Activated T-helper 1 cell treated with anti-CD3 and anti-CD28 coated beads, Interleukin-2, amount 50 U/mL, for 16 hours (primary cell): ENCODE measurements at regions not wholly inside any gene's neighbourhood (a gene's known extent, or its start where the extent isn't known, plus 50 kb on each side); places are given as distances from the start of the nearest gene placed in this dataset.

Experiments used
- DNase-seq, 2 donors: peaks; one replicate each; pipeline ENCODE4 v3.0.0-alpha.2; 2020; ENCODE audit warnings: low read depth in 1 of 2, low spot score in 1 of 2

DNA sequence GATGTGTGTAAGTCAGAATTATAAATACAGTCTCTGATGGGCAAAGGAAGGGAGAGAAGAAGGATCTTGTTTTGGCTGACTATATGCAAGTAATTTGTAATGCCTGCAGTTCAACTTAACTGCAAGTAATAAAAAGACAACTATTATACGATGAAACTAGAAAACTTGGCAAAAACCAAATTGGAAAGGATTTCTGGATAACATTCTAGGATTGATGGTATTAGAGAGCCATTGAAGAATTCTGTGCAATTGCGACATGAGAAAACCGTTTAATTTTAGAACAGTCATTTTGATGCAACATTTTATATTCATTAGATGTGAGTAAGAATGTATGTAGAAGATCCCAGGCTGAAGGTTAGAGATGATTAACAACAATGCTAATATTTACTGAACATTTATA, 1334.1 kb downstream of the EFNB2 start:
- DNase-seq = no peak

DNA sequence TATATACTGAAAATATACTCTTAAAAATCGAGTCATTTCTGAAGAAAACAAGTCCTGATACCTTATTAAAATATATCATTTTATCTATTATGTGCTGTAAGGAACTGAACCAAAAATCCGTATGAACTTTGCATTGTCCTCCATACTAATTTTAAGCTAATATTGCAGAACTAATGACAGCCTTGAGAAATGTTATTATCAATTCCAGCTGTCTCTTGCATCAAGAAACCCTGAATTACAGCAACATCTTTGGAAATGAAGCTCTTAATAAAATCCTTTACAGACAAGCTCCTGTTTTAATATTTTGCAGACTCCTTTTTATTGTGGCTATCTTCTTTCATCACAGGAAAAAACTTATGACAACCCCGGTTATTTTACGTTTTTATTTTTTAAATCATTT, 1335.3 kb downstream of the EFNB2 start:
- DNase-seq = no peak

DNA sequence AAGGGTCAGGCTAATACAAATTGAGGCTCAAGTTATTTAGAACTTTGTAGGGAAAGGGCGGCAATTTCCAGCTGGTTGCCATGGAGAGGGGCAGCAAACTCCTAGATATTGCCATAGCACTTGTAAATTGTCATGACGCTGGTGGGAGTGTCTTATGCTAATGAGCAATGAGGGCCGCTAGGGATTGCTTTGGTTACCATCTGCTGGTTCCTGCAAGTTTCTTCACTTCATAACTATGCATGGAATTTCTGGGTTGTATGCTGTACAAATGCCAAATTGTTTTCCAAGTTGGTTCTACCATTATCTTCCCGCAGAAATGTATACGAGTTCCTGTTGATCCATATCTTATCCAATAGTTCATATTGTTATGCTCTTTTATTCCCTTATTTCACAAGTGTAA, 1339.4 kb downstream of the EFNB2 start:
- no peak for DNase-seq

DNA sequence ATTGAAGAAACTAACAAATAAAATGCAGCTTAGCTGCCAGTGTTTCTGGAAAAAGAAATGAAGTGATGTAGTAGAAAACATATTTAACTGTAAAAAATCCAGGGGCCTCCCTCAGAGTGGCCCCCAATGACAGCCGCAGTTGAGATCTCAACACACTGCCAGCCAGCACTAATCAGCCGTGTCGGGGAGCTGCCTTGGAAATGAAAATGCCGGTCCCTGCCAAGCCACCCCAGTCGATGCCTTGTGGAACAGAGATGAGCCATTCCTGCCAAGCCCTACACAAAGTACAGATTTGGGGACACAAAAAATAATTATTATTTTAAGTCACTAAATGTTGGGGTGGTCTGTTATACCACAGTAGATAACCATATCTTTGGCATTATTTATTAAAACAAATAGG, 1342.4 kb downstream of the EFNB2 start:
- no peak for DNase-seq

DNA sequence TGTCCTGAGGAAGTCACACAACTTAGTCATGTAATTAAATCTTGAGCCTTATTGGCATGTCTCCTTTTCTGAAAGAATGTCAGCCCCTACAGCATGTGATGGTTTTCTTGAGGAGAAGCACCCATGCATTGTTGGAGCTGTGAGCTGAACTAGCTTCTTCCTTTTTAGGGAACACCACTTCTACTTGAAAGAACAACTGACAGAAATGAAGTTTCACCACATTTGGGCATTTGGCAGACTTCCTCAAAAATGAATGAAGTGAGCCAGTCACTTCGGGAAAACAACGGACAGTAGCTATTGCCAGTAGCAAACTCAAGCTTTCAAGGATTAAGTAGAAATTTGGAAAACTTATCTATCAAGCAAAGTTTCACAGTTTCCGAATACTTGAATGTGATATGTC, 1351.3 kb downstream of the EFNB2 start:
- DNase-seq = no peak

DNA sequence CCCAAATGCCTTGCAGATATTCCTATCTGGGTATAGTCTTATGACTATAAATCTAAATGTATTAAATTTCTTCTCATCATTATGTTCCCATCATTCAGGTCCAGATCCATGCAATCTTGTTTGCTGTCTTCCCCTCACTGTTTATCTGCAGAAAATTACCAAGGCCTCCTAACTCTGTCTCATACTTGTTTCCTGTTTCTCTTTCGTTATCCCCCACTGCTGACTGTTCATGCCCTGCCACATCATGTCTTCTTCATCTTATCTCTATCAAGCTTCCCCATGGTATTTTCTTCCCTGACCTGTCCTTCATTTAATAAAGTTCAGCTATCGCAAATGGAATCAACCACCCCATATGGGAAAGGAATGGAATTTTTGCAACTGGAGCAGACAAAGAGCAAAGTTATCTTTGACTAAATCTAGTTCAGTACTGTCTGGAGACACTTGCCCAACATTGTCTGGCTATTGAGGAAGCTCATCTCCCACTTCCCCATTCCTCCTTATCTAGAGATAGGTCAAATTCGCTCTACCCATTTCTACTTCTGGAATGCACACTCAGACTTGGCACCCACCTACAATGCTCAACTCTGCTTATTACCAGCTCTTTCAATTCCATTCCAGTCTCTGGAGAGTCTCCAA, 1358.1 kb downstream of the EFNB2 start:
- no peak for DNase-seq

DNA sequence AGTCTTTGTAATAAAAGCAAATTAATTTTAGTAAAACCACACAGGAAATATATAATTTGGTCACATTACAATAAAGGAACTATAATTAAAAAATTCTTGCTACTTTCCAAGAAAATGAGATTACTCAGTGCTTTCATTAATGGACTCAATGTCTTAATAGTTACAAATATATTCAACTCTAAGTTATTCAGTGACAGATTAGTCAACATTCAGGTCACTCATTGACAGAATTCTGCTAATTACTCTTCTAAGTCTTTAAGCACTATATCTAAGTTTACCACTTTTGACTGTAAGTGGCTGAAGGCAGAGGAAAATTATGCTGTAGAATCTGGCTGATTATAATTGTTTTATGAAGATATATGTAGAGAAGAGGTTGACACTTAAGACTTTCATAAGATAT, 1365.0 kb downstream of the EFNB2 start:
- DNase-seq = no peak

DNA sequence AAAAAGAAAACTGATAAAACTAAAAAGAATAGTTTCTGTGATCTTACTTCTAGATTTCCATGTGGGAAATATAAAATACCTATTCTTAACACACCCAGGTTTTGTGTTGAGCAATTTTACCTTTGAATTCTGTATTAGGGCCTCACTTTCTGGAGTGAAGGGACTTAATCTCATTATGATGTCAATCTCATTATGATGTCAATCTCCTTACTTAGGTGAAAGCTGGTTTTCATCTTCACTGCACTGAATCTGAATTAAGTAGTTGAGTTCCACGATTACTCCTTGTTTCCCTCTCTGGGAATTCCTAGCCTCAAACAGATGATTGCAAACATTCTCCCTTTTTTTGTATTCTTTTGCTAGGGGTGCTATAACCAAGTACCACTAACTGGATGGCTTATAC, 1367.2 kb downstream of the EFNB2 start:
- no peak for DNase-seq

DNA sequence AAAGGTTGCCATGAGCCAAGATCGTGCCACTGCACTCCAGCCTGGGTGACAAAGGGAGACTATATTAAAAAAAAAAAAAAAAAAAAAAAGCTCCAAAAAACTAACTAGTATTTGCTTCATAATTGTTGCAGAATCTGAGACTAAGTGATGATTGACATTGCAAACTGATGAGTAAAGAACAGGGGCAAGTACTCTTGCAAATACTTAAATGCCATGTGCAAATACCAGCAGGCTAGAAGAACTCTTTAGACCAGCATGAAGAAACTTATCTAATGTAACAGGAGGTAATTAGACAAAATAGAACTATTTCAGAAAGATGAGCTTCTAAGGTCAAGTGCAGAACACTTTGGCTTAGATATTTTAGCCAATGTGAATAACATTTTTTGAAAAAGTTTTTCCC, 1368.1 kb downstream of the EFNB2 start:
- no peak for DNase-seq

DNA sequence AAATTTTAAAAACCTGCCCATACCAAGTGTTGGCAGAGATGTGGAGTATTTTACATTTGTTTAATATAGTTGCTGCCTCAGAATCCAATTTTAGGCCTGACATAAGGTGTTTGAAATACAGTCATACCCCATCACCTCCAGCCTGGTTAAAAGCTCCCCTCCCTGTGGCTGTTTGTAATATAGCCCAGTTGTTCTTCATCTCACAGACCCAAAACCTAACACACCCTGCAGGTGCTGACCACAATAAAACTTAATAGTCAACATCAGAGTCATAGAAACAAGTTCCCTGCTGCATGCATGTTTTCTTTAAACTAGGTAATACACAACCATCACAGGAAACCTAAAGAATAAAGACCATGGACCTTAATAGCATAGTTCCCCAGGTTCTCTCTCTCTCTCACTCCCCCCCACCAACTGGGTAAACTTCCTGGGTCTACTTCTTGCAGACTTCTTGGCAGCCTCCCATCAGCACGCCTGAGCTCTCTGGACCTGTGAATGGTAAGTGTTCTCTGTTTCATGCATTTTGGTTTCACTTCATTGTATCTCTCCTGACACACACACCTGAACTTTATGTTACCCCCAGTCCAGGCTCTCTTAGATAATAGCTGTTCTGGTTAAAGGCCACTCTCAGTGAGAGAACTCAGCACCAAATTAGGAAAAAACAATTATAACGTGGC, 1369.9 kb downstream of the EFNB2 start:
- DNase-seq = no peak

DNA sequence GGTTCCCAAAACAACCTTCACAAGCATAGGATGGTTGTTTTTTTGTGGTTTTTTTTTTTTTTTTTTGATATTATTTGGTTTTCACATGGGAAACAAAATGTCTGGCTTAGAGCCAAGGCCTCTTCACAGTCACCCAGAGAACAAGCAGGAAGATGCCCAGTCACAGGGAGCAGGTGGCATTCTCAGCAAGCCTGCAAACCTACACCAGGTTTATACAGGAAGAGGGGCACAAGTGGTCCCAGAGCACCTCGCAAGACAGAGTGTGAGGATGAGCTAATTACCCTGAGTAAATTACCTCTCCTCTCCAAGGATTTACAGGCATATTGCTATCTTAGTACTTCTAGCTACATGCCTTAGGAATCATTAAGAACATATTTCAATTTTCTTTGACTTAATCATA, 1375.6 kb downstream of the EFNB2 start:
- DNase-seq = no peak

DNA sequence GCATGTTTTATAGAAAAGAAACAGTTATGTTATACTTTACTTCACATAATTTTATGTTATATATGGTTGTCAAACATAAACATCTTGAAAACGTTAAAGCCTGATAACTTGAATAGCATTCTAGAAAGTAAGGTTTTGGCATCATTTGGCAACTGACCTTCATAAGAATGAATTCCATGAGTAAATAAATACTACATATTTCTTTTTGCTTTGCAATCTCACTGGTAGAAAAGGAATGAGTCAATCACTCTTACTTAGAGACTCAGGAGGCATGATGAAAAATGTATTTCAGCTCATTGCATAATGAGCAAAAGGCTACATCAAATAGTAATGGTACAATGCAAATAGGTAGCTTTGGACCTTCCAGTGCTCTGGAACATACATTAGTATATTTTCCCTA, 1381.9 kb downstream of the EFNB2 start:
- DNase-seq = no peak

DNA sequence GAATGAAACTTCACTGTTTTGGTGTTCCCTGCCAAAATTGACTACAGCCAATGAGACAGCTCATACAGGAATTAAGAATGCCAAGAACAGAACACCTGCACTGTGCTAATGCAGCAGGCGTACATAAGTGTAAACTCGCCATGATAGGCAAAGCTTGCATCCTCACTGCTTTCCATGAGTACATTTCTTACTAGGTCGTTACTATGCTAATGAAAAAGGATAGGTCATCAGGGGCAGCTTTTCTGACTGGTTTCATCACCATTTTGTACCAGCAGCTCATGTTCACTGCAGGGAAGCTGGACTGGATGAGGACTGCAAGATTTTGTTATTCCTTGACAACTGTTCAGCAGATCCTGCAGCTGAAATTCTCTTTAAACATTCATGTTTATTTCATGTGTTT, 1383.8 kb downstream of the EFNB2 start:
- no peak for DNase-seq

DNA sequence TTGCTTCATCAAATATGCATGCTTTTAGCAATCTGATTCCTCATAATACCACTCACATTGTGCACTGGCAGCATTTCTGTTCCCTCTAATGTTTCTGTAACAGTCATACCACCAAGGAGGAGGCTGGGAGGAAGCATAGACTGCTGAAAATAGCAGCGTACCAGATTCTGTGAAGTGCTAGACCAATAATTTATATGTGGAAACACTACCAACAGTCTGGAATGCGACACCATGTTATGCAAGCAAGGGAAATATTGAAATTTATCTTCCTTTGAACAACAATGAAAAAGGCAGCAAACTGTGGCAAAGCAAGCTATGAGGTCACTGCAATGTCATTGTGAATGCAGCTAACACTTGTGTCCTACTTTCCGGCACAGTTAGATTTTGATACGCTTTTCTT, 1388.0 kb downstream of the EFNB2 start:
- no peak for DNase-seq

DNA sequence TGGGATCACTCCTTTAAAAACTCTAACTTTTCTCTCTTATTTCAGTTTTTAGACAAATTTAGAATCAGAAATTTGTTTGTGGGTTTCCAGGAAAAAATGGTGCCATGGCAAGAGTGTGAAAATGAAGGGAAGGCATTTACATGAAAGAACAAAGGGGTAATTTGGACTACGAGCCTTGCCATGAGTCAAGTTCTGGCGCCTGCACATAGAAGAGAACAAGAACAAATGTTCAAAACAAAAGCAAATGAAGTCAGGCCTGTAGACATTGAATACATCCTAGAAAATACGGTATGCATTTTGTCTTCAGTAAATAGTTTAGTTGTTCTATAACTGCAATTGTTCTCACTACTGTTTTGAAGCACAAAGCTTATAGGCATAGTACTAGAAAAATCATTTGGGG, 1390.5 kb downstream of the EFNB2 start:
- no peak for DNase-seq

DNA sequence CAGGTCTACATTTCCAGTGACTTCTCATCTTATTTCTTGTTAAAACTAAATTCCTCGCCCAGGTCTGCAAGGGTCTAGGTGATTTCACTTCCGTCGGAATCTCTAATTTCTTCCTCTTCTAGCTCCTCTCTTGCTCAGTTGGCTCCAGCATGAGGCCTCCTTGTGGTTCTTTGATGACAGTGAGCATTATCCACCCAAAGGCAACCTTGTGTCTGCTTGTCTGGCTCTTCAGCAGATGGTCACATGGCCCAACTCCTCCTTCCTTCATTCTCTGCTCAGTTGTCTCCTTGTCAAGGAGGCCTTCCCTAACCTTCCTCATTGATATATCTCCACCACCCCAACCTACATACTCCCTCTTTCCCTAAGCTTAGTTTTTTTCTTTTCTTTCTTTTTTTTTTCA, 1391.4 kb downstream of the EFNB2 start:
- no peak for DNase-seq

DNA sequence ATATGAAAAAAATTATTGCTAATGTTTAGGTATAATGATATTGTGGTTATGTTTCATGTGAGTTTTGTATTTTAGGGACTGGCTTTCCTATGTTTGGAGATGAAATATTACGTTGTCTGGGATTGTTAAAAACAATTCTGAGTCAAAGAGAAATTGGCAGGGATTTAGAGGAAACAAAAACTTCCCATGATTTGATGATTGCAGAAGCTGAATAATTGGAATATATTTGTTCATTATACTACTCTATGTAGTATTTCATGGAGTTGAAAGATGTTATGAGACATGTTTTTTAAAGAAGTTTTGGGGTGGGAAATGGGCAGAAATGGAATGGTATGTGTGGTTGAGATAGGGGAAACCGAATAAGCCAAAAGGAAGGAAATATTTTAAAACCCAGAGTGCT, 1392.9 kb downstream of the EFNB2 start:
- no peak for DNase-seq

DNA sequence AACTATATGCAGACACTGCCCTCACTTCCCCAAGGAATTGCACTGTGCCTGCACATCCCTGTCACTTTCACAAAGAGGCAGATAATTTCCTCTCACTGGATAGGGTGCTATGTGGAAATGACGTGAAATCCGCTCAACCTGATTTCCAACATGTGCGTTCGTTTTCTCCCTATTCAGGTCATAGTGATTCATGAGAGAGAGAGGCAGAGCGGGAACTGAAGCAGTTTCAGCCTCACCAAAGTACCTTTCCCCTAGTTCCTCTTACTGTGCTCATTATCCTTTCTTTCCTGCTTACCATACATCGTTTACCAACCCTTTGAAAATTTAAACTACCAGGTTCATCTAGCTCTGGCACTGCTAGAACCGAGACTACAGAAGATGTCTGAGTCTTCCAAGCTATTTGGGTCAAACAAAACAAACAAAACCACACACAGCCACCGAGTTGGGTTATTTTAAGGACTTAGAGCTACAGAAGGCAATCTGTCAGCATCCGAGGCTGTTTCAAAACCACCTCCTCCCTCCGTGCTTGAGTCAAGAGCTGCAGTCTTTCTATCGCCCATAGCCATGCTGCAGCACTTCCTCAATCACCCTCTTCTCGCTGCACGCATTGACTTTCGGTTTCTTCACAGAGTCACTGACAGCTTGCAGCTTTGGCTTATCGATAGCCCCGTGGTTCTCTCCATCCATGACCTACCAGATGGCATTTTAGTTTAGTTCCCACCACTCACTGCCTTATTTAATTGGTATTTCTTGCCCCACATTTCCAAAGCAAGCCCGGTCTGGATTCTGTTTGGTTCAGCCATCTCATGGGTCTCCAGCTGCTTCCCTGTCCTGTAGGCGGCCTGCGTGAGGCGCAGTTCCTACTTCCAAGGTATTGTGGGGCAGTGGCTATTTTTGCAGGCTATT, 1395.8 kb downstream of the EFNB2 start:
- peak; percentile 18 to 22 for DNase-seq

DNA sequence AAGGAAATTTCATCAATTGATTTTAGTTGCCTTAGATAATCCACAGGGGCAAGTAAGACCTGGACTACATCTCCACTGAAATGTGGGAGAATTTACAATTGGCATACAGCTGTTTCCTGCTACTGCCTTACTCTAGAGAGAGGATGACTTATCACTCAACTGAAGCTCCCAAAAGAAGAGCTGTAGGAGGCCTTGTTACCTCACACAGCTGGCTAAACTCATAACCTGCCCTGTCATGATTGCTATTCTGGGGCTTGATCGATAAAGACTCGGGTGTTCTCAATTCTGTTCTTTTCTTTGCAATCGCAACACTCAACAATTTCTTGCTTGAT, 1396.4 kb downstream of the EFNB2 start:
- DNase-seq = no peak

DNA sequence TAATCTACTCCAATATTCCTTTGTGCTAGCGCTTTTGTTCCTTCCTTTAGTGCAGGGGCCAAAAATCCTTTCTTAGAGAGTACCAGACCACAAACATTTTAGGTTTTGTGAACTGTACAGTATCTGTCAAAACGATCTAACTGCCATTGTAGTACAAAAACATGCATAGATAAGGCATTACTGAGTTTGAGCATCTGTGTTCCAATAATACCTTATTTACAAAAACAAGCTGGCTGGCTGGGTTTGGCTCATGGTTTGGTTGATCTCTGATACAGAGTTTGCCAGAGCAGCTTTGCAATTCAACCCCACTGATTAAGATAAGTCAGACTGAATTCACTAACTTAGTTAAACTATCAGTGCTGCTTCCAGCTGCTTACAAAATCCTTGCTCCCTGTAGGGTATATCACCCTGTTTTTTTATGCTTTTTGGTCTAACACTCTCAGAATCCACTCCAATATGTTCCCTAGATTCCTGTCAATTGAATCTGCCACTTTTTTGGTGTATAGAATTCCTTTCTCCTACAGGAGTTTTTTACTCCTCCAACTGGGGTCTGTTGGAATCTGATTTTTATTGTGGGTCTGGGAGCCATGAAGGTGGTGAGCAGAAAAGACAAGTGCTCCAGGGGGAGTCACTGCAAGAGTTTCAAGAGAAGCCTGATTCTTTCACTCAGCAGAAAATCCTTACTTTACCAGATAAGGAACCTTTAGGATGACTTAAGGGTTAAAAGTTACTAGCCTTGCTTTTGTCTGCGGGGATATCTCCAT, 1399.4 kb downstream of the EFNB2 start:
- DNase-seq = no peak

DNA sequence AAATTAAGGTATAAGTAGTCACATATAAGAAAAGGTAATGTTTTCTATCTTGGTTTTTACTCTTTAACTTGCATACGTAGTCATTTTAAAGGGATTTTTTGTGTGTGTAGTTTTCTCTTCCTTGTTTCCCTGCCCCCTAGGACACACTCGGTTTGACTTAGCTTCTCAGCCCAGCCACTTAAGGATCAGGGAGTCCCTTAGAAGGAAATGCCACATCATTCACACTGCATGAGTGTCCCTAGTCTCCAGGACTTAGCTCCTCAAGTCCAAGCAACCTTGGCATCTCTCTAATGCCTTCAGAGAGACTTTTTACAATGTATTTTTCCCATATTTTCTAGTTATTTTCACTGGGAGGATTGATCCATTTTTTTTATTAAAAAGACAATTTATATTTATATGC, 1407.7 kb downstream of the EFNB2 start:
- no peak for DNase-seq

DNA sequence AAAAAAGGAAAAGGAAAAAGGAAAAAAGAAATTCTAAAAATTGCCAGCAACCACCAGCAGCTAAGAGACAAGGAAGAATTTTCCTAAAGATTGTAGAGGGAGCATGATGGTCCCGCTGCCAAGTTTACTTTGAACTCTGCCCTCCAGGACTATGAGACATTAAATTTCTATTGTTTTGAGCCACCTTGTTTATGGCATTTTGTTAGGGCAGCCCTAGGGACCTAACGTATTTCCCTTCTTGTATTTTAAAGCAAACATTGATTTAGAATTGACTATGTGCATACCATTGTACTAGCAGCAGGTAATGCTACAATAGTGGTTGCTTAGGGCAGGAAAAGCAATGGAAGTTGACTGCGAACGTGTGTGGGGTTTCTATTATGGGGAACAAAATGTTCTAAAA, 1414.2 kb downstream of the EFNB2 start:
- DNase-seq = no peak
